ENCODE measurements at regions not wholly inside any gene's neighbourhood (a gene's known extent, or its start where the extent isn't known, plus 50 kb on each side); places are given as distances from the start of the nearest gene placed in this dataset.

DNA sequence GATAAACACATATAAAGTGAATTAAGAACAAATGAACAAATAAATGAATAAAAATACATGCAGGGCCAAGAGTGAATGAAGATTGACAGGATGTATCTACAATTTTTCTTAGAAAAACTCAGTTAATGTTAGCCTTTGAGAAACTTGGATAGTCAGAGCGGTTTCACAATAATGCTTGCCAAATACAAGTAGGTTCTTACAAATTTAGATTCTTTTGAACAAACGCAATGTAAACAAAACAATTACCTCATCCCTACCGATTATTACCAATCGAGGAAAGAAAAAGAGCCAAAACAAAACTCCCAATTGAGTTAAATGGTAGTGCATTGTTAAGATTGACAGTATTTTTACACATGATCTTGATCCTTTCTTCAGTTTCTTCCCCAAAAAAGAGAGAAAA, 176.9 kb upstream of the DEPDC1 start:
- no peaks in the 10 kb centered on the region for H3K36me3 ChIP-seq
- no peaks in the 10 kb centered on the region for H3K4me1 ChIP-seq (ENCODE audit: insufficient read depth)
- no peak overlapping the region for H3K4me3 ChIP-seq
- intact Hi-C loops (cut with DNase I) = no loop called here
- no peaks in the 10 kb centered on the region for H3K27me3 ChIP-seq
- no peaks in the 10 kb centered on the region for H3K9me3 ChIP-seq
- no peak for DNase-seq
- no peak overlapping the region for H3K27ac ChIP-seq
- WGBS, 3 donors = 66 to 74% (median 71%) methylated on average over 4 of the region's 4 CpGs
- TF ChIP-seq POLR2A (IDR thresholded peaks at IDR 0.05) (no peak), EP300 (IDR thresholded peaks at IDR 0.05) (no peak)
- TF ChIP-seq, protein P1, sequence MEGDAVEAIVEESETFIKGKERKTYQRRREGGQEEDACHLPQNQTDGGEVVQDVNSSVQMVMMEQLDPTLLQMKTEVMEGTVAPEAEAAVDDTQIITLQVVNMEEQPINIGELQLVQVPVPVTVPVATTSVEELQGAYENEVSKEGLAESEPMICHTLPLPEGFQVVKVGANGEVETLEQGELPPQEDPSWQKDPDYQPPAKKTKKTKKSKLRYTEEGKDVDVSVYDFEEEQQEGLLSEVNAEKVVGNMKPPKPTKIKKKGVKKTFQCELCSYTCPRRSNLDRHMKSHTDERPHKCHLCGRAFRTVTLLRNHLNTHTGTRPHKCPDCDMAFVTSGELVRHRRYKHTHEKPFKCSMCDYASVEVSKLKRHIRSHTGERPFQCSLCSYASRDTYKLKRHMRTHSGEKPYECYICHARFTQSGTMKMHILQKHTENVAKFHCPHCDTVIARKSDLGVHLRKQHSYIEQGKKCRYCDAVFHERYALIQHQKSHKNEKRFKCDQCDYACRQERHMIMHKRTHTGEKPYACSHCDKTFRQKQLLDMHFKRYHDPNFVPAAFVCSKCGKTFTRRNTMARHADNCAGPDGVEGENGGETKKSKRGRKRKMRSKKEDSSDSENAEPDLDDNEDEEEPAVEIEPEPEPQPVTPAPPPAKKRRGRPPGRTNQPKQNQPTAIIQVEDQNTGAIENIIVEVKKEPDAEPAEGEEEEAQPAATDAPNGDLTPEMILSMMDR (IDR thresholded peaks at IDR 0.05) = no peak

DNA sequence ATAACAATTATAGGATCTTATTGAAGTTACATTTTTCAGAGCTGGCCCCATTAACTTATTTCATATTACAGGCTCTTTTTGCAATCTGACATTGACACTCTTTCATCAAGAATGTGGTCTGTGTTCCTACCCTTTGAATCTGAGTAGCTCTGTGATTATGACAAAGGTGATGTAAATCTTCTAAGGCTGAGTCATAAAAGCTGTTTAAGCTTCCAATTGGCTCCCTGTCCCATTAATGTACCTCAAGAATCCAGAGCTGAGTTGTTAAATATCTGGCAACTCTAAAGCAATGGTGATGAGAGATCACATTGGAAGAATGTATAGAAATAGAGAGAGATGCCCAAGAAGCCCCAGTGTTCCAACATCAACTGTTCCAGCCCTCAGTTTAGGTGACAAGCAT, 178.5 kb upstream of the DEPDC1 start:
- intact Hi-C loops (cut with DNase I) = no loop called here
- Histone ChIP-seq H3K27me3 (no peaks in the 10 kb centered on the region), H3K27ac (no peak overlapping the region), H3K4me3 (no peak overlapping the region), H3K36me3 (no peaks in the 10 kb centered on the region), H3K9me3 (no peaks in the 10 kb centered on the region), H3K4me1 (ENCODE audit: insufficient read depth) (no peaks in the 10 kb centered on the region)
- TF ChIP-seq, protein P1 (IDR thresholded peaks at IDR 0.05) = no peak
- TF ChIP-seq POLR2A (IDR thresholded peaks at IDR 0.05) (no peak), EP300 (IDR thresholded peaks at IDR 0.05) (no peak)
- DNase-seq = no peak

DNA sequence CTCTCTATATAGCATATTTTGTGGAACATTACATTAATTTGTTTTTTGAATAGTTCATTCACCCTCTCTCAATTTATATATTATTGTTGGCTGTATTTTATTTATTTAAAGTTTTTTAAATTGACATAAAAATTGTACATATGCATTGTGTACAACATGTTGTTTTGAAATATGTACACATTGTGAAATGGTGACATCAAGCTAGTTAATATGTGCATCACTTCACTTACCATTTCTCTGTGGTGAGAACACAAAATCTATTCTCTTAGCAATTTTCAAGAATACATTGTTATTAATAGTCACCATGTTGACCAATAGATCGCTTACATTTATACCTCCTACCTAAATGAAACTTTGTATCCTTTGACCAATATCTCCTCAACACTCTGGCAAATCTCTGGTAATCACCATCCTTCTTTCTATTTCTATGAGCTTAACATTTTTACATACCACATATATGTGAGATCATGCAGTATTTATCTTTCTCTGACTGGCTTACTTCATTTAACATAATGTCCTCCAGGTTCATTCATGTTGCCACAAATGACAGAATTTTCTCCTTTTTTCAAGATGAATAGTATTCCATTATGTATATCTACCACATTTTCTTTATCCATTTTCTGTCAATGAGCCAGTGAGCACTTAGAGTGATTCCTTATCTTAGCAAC, 180.9 kb upstream of the DEPDC1 start:
- no peaks in the 10 kb centered on the region for H3K9me3 ChIP-seq
- no peak overlapping the region for H3K27ac ChIP-seq
- no peak for DNase-seq
- H3K4me3 ChIP-seq = no peak overlapping the region
- H3K36me3 ChIP-seq = no peaks in the 10 kb centered on the region
- 88 to 92% (median 91%) methylated on average over 1 of the region's 1 CpG for WGBS, 3 donors
- no peaks in the 10 kb centered on the region for H3K4me1 ChIP-seq (ENCODE audit: insufficient read depth)
- intact Hi-C loops (cut with DNase I) = no loop called here
- H3K27me3 ChIP-seq = no peaks in the 10 kb centered on the region
- TF ChIP-seq, protein P1 (IDR thresholded peaks at IDR 0.05) = no peak
- no peak for TF ChIP-seq POLR2A (IDR thresholded peaks at IDR 0.05)

DNA sequence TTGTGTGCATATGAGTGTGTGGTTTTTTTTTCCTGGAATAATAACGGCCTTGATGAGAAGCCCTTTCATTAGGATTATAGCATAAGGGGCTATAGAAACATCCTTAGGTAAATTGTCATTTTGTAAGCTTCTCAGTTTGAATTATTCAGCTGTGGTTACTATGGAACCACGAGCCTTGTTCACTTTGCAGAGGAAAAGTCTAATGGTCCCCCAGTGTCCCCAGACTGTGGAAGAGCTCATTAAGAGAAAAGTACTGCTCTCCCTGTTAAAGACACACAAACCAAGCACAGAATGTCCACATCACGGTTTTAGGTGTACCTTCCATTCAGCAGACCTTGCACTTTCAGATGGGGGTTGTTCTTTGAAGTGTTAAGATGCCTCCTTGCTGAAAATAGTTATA, 199.3 kb upstream of the DEPDC1 start:
- WGBS, 3 donors = 71 to 81% (median 77%) methylated on average over 3 of the region's 3 CpGs
- intact Hi-C loops (cut with DNase I) = no loop called here

More for the DNA sequence above, 199.3 kb upstream of the DEPDC1 start:
- no peak for DNase-seq
- no peak for TF ChIP-seq EP300 (IDR thresholded peaks at IDR 0.05)
- no peak for TF ChIP-seq POLR2A (IDR thresholded peaks at IDR 0.05)
- TF ChIP-seq, protein P1 (IDR thresholded peaks at IDR 0.05) = no peak
- Histone ChIP-seq H3K4me1 (ENCODE audit: insufficient read depth) (no peaks in the 10 kb centered on the region), H3K27ac (no peak overlapping the region), H3K36me3 (no peaks in the 10 kb centered on the region), H3K9me3 (no peaks in the 10 kb centered on the region), H3K4me3 (no peak overlapping the region), H3K27me3 (no peaks in the 10 kb centered on the region)
